Breast epithelium (tissue), 3 donors: ENCODE measurements at regions not wholly inside any gene's neighbourhood (a gene's known extent, or its start where the extent isn't known, plus 50 kb on each side); places are given as distances from the start of the nearest gene placed in this dataset.

Experiments
- POLR2AphosphoS5 ChIP-seq, 3 donors: sonication (generic); formaldehyde crosslinking; IDR thresholded peaks; one replicate each; pipeline ENCODE4 v1.6.1; 2017; ENCODE audit warnings: antibody characterized with exemption in 3 of 3
- TF ChIP-seq, protein P1 (sequence below), 3 donors: fragments of 450-650 bp; IDR thresholded peaks; one replicate each; pipeline ENCODE4 v1.5.1; 2016 to 2017; ENCODE audit warnings: antibody characterized with exemption in 3 of 3, mild to moderate bottlenecking in 3 of 3, moderate library complexity in 3 of 3

DNA sequence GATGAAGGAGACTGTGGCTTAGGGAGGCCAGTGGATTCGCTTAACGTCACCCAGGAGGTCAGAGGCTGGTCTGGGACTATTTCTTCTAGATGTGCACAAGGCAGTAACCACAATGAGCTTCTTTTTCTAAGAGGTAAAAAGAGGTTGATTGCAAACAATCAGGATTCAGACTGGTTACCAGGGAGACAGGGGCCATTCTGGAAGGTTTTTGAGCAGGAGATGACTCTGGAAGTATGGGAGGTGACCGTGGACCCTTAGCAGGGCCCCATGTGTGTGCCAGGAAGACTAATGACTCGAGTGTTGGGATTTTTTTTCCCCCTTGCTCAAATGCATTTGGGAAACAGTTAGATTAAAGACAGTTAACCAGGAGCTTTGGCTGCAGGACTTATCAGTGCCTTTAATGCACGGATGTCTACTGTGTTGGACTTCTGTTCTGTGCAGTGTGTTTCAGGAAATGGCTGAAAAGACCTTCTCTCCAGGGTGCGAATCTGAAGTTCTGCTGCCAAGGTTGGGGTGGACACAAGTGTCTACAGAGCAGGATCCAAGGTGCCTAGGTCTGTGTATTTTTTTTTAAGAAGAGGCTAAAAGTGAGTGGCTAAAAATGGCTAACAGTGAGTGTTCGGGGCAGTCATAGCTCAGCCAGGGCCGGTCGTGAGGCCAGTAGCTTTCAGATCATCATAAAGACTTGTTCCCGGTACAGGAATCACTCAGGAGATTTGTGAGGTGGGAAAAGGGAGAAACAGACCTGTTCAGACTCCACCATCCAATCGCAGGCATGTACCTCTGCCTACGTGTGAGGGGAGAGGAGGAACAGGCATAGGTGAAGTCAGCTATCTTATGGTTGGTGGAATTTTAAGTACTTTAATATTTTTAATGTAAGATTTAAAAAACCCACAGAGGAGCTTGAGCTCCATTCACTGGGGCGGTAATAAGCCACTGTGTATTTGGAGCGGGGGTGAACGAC, 82.3 kb upstream of the CIBAR2 start:
- TF ChIP-seq, protein P1, sequence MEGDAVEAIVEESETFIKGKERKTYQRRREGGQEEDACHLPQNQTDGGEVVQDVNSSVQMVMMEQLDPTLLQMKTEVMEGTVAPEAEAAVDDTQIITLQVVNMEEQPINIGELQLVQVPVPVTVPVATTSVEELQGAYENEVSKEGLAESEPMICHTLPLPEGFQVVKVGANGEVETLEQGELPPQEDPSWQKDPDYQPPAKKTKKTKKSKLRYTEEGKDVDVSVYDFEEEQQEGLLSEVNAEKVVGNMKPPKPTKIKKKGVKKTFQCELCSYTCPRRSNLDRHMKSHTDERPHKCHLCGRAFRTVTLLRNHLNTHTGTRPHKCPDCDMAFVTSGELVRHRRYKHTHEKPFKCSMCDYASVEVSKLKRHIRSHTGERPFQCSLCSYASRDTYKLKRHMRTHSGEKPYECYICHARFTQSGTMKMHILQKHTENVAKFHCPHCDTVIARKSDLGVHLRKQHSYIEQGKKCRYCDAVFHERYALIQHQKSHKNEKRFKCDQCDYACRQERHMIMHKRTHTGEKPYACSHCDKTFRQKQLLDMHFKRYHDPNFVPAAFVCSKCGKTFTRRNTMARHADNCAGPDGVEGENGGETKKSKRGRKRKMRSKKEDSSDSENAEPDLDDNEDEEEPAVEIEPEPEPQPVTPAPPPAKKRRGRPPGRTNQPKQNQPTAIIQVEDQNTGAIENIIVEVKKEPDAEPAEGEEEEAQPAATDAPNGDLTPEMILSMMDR (IDR thresholded peaks at IDR 0.05) = no peak
- TF ChIP-seq POLR2AphosphoS5 (IDR thresholded peaks at IDR 0.05) = no peak
